HG02759 (cell line): ENCODE measurements at regions not wholly inside any gene's neighbourhood (a gene's known extent, or its start where the extent isn't known, plus 50 kb on each side); places are given as distances from the start of the nearest gene placed in this dataset.

ENCODE experiments used
- ATAC-seq: cut with Tn5 transposase; IDR thresholded peaks from one replicate; pipeline ENCODE4 v1.9.1; 2021; ENCODE audit warnings: mild to moderate bottlenecking, moderate library complexity; ENCODE audit not compliant: unreplicated experiment

- ATAC-seq, result no peak
Observed at GRCh38 chr6:93575495-93576267, 156.3 kb upstream of the EPHA7 start.

GRCh38 chr6:93574299-93574698 lies 154.9 kb upstream of the EPHA7 start:
- no peak for ATAC-seq

- no peak for ATAC-seq
Observed at GRCh38 chr6:93571346-93571745, 152.0 kb upstream of the EPHA7 start.

DNA sequence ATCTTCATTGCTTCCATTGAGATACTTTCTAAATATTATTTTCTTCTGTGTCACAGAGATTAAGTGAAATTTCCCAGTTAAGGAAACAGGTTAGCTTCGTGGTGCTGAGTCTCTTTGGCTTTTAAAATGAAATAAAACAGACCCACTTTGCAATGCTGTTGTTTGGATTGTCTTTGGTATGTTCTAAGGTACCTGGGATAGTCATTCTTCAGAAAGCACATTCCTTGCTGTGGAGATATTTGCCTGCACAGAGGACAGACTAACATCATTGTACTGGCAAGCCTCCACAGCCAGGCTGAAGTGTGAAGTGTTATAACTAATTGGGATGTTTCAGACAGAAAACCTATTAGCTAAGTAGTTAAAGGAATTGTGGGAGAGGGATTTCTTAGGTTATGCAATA lies 148.8 kb upstream of the EPHA7 start:
- ATAC-seq, result no peak

DNA sequence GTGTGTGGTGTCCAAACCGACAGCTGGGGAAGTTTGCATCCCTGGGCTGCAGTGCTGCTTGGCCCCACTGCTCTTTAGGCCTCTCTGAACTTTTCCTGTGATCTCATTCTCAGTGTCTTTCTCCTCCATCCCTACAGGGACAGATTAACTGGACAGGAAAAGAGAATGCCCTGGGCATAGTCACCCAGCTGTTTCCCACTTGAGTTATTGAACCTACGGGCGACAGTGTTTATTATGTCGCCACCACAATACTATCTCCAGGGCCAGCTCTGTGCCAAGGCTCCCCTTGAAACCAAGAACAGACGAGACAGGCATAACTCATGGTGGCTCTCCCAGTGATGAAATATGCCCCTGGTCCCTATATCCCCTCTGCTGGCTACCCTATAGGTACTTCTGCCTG lies 147.8 kb upstream of the EPHA7 start:
- ATAC-seq, result no peak

- ATAC-seq, result no peak
Observed at GRCh38 chr6:93566285-93566684, 146.9 kb upstream of the EPHA7 start.

- ATAC-seq, result no peak
Observed at GRCh38 chr6:93562582-93562981, 143.2 kb upstream of the EPHA7 start.

- no peak for ATAC-seq
Observed at GRCh38 chr6:93555292-93555691, 135.9 kb upstream of the EPHA7 start.

DNA sequence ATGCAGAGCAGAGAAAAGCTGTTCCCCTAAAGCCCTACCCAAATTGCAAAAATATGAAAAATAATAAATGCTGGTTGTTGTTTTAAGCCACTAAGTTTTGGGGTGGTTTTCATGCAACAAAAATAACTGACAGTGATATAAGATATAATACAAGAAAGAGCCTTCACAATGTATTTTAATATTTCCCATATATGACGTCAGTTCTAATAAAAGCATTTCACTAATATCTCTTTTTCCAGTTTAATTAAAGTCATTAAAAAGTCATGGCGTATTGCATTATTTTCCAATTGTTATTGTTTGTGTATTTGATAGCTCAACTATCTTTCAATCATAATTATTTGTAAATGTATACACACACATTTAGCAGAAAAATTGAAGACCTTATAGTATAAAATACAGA lies 134.7 kb upstream of the EPHA7 start:
- ATAC-seq, result no peak

- no peak for ATAC-seq
Observed at GRCh38 chr6:93550551-93551276, 131.4 kb upstream of the EPHA7 start.

DNA sequence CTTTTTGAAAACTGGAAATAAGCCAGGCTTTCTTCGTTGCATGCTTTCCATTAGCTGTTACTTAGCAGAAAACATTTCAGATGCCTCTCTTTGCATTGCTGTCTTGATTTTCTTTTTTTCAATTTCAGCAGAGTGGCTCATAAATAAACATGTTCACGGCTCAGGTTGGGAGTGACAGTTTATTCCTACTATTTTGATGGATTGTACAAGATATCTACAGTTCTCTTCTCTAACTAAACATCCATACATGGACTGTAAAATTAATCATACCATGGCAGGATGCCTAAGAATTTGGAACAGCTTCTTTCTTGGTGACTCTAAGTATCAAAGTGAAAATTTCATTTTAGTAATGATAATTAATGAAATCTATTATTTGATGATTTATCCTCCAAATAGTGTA lies 130.5 kb upstream of the EPHA7 start:
- ATAC-seq, result no peak

DNA sequence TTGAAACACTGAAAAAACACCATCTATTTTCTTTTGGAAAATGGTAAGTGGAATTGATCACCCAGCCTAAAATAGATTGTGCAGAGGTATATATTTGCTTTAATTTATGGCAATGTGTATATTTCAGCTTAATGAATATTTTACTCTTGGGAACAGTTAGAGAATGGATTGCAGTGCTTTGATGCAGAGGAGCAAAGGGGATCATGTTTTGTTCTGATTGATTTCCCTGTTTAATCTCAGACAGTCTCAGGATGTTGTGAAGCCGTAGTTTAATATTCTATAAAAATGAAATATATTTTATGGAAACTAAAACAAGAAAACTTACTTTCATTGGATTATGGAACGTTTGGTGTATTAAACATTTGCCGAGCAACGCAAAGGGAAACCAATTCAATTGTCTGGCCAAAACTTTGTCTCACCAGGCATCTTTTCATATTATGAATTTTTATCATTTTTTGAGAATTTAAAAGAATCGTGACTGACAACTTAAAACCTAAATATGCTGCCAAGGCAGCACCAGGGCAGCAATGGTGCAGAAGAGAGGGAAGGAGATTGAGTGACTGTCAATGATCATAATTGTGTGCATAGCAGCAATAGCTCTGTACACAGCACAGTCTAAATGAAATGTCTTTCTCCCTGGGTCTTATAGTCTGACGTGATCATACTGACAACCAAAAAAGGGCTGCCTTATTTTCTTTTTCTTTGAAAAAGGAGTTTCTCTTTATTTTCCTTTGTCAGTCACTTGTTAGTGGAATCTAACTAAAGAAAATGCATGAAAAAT lies 105.5 kb upstream of the EPHA7 start:
- ATAC-seq, result no peak

- ATAC-seq, result no peak
Observed at GRCh38 chr6:93523365-93523764, 104.0 kb upstream of the EPHA7 start.

DNA sequence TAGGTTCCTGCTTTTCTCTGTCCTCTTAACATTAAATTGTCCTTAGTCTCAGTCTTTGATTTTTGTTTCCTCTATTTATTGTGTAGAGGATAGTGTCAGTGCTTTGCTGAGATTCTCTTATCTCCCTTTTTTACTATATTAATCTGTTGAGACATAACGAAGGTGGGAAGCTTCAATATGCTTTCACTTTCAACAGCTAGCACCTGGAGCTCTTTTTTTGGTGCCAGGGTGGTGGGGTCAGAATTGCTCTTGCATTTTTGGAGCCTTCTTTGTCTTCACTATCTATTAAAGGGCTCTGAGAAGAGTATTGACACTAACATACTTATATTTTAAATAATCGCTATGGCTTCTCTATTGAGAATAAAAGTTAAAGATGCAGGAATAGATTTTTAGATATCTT lies 97.1 kb upstream of the EPHA7 start:
- ATAC-seq, result no peak

GRCh38 chr6:93515736-93516135 lies 96.4 kb upstream of the EPHA7 start:
- no peak for ATAC-seq

DNA sequence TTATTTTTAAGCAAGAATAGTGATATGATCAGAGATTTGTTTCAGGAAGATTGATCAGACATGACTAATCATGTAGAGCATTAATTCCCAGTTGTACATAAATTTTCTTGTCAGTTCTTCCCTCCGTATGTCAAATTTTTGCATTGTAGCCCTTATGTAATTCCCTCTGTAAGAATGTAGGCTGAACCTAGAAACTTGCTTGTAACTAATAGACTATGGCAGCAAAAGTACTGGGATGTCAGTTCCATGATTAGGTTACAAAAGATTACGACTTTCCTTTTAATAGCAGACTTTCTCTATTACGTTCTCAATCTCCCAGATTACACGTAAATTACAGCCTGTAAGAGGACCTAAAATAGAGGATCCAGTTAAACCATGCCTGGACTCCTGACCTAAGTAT lies 79.4 kb upstream of the EPHA7 start:
- no peak for ATAC-seq

DNA sequence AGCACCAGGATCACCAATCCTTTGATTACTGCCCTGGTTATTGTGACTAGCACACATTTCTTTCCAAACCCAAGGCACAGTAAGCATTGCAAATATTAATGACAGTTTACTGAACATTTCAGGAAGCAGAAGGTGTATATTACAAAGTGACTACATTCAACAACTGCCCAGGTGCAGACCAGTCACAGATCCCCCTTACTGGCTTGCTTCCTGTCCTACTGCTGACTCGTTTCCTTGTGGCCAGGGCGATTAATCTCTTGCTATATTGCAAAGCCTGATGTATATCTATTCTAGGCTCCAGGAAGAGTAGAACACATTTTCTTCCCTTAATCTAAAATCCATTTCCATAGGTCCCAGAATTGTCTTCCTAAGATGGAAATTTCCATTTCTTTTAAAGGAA lies 77.2 kb upstream of the EPHA7 start:
- no peak for ATAC-seq

DNA sequence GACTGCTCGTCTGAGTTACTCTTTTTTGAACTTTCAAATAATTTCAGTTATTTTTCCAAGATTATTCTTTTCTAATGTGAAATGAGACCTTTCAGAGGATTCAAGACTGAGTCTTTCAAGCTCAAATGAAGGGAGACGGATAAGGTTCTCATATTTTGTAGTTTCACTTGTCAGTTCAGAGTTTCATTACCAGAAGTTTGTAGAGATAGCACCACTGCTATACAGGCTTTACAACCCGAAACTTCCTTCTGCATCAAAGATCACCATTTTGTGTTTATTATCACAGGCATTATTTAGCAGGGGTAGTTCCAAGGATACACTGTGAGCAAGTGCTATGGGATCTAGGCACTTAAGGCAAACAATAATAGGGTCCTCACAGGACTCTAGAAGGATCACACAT lies 74.7 kb upstream of the EPHA7 start:
- no peak for ATAC-seq

DNA sequence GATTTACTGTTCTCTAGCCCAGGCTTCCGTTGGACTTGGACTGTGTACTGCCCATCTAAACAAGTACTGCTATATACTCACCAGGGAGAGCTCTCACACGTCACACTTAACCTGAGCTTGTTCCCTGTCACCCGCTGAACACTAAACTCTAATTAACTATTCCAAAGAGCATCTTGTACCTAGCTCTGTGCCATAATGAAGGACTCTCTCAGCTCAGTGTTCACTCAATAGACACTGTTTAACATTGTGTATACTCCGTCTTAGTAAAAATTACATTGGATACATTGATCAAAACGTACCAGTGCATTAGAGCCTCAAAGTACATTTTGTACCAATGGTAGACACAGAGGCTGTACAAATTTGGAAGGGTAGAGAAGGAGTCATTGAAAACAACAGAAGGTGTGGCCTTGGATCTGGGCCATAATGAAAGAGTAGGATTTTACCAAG lies 55.4 kb upstream of the EPHA7 start:
- no peak for ATAC-seq

- ATAC-seq, result no peak
Observed at GRCh38 chr6:93471281-93471680, 51.9 kb upstream of the EPHA7 start.
